ENCODE measurements at regions not wholly inside any gene's neighbourhood (a gene's known extent, or its start where the extent isn't known, plus 50 kb on each side); places are given as distances from the start of the nearest gene placed in this dataset.

DNA sequence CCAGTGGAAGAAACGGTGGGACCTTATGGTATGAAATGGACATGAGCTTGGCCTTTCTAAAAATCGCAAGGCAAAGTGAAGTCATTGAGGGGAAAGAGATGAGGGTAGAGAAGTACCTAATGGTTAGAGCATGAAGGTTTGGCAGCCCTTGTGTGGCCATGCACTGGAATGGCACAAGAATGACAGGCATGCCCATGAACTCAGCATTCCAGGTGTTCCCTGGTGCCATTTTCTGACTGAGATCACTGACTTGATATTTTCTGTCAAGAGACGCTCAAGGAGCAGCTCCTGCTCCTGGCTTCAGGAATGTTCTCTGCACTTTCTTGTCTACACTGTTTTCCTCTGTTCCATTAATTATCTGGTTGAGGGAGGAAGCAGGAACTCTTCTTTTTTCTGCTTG is 225.0 kb upstream of the SLC10A2 start:
- DNase-seq, result no peak
- H3K27me3 ChIP-seq (replicated peaks), result no peaks in the 10 kb centered on the region
- H3K4me3 ChIP-seq (ENCODE audit: low read depth, low read length), result no peak overlapping the region
- H3K27ac ChIP-seq, result no peak overlapping the region
- TF ChIP-seq, protein P1, sequence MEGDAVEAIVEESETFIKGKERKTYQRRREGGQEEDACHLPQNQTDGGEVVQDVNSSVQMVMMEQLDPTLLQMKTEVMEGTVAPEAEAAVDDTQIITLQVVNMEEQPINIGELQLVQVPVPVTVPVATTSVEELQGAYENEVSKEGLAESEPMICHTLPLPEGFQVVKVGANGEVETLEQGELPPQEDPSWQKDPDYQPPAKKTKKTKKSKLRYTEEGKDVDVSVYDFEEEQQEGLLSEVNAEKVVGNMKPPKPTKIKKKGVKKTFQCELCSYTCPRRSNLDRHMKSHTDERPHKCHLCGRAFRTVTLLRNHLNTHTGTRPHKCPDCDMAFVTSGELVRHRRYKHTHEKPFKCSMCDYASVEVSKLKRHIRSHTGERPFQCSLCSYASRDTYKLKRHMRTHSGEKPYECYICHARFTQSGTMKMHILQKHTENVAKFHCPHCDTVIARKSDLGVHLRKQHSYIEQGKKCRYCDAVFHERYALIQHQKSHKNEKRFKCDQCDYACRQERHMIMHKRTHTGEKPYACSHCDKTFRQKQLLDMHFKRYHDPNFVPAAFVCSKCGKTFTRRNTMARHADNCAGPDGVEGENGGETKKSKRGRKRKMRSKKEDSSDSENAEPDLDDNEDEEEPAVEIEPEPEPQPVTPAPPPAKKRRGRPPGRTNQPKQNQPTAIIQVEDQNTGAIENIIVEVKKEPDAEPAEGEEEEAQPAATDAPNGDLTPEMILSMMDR (IDR thresholded peaks at IDR 0.05; ENCODE audit: low read depth, low read length, missing control alignments), result no peak
- in situ Hi-C loops (cut with HindIII; ENCODE audit: low pct_ligation_motif_present, low sequenced_read_pairs), result no loop called here
- no peaks in the 10 kb centered on the region for H3K36me3 ChIP-seq (replicated peaks)

DNA sequence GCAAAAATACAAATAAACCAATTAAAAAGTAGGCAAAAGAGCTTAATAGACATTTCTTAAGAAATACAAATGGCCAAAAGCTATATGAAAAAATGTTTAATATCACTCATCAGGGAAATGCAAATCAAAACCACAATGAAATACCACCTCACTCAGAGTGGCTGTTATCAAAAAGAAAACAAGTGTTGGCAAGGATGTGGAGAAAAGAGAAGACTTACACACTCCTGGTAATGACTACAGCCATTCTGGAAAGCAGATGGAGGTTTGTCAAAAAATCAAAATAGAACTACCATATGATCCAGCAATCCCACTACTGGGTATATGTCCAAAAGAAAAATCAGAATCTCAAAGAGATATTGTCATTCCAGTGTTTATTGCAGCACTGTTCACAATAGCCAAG is 223.5 kb upstream of the SLC10A2 start:
- H3K27me3 ChIP-seq (replicated peaks), result no peaks in the 10 kb centered on the region
- DNase-seq, result peak; percentile 65
- in situ Hi-C loops (cut with HindIII; ENCODE audit: low pct_ligation_motif_present, low sequenced_read_pairs), result no loop called here
- TF ChIP-seq, protein P1 (IDR thresholded peaks at IDR 0.05; ENCODE audit: low read depth, low read length, missing control alignments), result no peak
- H3K4me3 ChIP-seq (ENCODE audit: low read depth, low read length), result no peak overlapping the region
- no peaks in the 10 kb centered on the region for H3K36me3 ChIP-seq (replicated peaks)
- no peak overlapping the region for H3K27ac ChIP-seq

DNA sequence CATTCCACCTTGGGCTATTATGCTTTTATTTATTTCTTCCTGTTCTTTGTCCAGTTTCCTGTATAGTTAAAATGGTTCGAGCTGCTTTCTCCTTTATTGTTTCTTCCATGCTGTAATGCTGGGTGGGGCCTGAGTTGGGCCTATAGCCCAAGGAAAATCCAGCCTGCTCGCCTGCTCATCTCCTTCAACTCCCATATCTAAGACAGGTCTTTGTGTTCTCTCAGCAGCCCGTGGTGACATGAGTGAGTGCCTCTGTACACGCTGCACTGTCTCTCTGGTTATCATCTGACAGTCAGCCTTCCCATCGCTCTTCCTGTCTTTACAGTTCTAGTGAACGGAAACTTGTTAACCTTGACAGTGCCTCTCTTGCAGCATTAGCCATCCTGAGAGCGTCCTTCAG is 221.9 kb upstream of the SLC10A2 start:
- no peak for DNase-seq
- H3K4me3 ChIP-seq (ENCODE audit: low read depth, low read length), result no peak overlapping the region
- peak overlapping the region; percentile 43 for H3K27ac ChIP-seq
- in situ Hi-C loops (cut with HindIII; ENCODE audit: low pct_ligation_motif_present, low sequenced_read_pairs), result no loop called here
- TF ChIP-seq, protein P1 (IDR thresholded peaks at IDR 0.05; ENCODE audit: low read depth, low read length, missing control alignments), result no peak
- H3K27me3 ChIP-seq (replicated peaks), result no peaks in the 10 kb centered on the region
- no peaks in the 10 kb centered on the region for H3K36me3 ChIP-seq (replicated peaks)

DNA sequence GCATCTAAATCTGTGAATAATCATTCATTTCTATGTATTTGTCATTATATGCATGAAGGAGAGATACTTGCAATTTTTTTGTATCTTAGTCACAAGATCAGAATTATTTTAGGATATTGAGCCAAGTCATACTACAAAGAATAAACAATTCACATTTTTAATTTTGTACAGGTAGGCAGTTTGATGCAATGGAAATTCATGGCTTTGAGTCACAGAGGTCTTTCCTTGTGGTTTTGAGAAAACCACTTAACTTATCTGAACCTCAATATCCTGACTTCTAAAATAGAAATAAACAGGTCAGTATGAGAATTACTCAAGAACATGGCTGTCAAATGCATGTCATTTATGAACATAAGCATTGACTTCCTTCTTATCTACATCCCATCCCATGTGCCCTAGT is 221.4 kb upstream of the SLC10A2 start:
- peak overlapping the region; percentile 43 for H3K27ac ChIP-seq
- in situ Hi-C loops (cut with HindIII; ENCODE audit: low pct_ligation_motif_present, low sequenced_read_pairs), result no loop called here
- TF ChIP-seq, protein P1 (IDR thresholded peaks at IDR 0.05; ENCODE audit: low read depth, low read length, missing control alignments), result no peak

DNA sequence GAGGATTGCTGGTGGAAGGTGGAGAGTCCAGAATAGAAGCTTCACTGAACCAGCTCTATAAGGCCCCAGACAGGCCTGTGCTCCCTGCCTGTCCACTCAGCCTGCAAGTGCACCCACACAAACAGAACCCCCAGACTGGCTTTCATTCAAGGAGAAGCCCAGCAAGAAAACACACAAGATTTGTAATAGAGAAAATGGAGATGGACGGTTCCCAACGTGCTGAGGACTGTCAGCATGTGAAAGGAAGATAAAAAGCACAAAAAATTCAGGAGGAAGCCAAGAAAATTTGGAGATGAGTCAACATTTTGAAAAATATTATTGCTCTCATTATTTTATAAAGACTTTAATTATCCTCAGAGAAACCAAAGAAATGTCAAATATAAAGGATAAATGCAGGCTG is 218.2 kb upstream of the SLC10A2 start:
- Histone ChIP-seq H3K27me3 (replicated peaks) (no peaks in the 10 kb centered on the region), H3K4me3 (ENCODE audit: low read depth, low read length) (no peak overlapping the region), H3K27ac (no peak overlapping the region), H3K36me3 (replicated peaks) (no peaks in the 10 kb centered on the region)
- in situ Hi-C loops (cut with HindIII; ENCODE audit: low pct_ligation_motif_present, low sequenced_read_pairs), result no loop called here
- DNase-seq, result no peak
- TF ChIP-seq, protein P1 (IDR thresholded peaks at IDR 0.05; ENCODE audit: low read depth, low read length, missing control alignments), result no peak

More for the DNA sequence above, 221.4 kb upstream of the SLC10A2 start:
- Histone ChIP-seq H3K36me3 (replicated peaks) (no peaks in the 10 kb centered on the region), H3K4me3 (ENCODE audit: low read depth, low read length) (no peak overlapping the region), H3K27me3 (replicated peaks) (no peaks in the 10 kb centered on the region)
- DNase-seq, result no peak

DNA sequence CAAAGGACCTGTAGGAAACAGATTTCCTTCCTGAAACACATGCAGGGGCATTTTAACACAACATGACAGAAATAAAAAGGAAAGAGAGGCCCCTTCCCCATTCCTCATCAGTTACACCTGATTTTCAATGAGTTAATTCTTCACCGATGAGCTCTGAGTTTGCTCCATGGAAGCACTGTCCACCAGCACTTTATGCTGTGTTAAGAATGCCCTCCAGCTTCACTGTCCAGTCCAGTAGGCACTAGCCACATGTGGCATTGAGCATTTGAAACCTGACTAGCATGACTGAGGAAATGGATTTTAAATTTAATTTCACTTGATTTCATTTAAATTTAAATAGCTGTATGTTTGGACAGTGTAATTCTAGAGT is 217.2 kb upstream of the SLC10A2 start:
- TF ChIP-seq, protein P1 (IDR thresholded peaks at IDR 0.05; ENCODE audit: low read depth, low read length, missing control alignments), result no peak
- DNase-seq, result no peak
- peak overlapping the region; percentile 87 for H3K27ac ChIP-seq
- in situ Hi-C loops (cut with HindIII; ENCODE audit: low pct_ligation_motif_present, low sequenced_read_pairs), result no loop called here
- H3K4me3 ChIP-seq (ENCODE audit: low read depth, low read length), result no peak overlapping the region
- no peaks in the 10 kb centered on the region for H3K36me3 ChIP-seq (replicated peaks)
- no peaks in the 10 kb centered on the region for H3K27me3 ChIP-seq (replicated peaks)

All from brain microvascular endothelial cell (primary cell).